Activated naive CD4-positive, alpha-beta T cell treated with Interleukin-2 at 50 U/mL for 16 hours (primary cell): ENCODE measurements at regions not wholly inside any gene's neighbourhood (a gene's known extent, or its start where the extent isn't known, plus 50 kb on each side); places are given as distances from the start of the nearest gene placed in this dataset.
"Not testable (repeated sequence)": the region's sequence is repeated elsewhere in the genome, so short reads cannot be mapped to it uniquely, and the experiment has no call there.

ENCODE experiments used
- DNase-seq: peaks from one replicate; pipeline ENCODE4 v3.0.0-alpha.2; 2020

- not testable (repeated sequence) for DNase-seq
Observed at GRCh38 chr5:100011160-100011559, 524.0 kb upstream of the FAM174A start.

- no peak for DNase-seq
Observed at GRCh38 chr5:100004969-100005368, 530.2 kb upstream of the FAM174A start.

GRCh38 chr5:99998319-99998718 is 536.9 kb upstream of the FAM174A start:
- DNase-seq, result no peak

- DNase-seq, result no peak
Observed at GRCh38 chr5:99995407-99995806, 539.8 kb upstream of the FAM174A start.

- DNase-seq, result no peak
Observed at GRCh38 chr5:99973779-99974178, 561.4 kb upstream of the FAM174A start.

GRCh38 chr5:99955962-99956361 is 579.2 kb upstream of the FAM174A start:
- DNase-seq, result no peak

GRCh38 chr5:99955006-99955405 is 580.2 kb upstream of the FAM174A start:
- DNase-seq, result no peak

GRCh38 chr5:99949969-99950524 is 585.1 kb upstream of the FAM174A start:
- no peak for DNase-seq

- no peak for DNase-seq
Observed at GRCh38 chr5:99949361-99949760, 585.8 kb upstream of the FAM174A start.

- DNase-seq, result no peak
Observed at GRCh38 chr5:99948850-99949249, 586.3 kb upstream of the FAM174A start.

- no peak for DNase-seq
Observed at GRCh38 chr5:99945478-99946442, 589.4 kb upstream of the FAM174A start.

GRCh38 chr5:99940540-99940939 is 594.6 kb upstream of the FAM174A start:
- no peak for DNase-seq

GRCh38 chr5:99936911-99937310 is 598.3 kb upstream of the FAM174A start:
- DNase-seq, result no peak

GRCh38 chr5:99929806-99930135 is 605.4 kb upstream of the FAM174A start:
- no peak for DNase-seq

GRCh38 chr5:99929067-99929805 is 605.9 kb upstream of the FAM174A start:
- DNase-seq, result no peak

GRCh38 chr5:99928490-99928889 is 606.7 kb upstream of the FAM174A start:
- no peak for DNase-seq

GRCh38 chr5:99926463-99926862 is 608.7 kb upstream of the FAM174A start:
- DNase-seq, result no peak

GRCh38 chr5:99922386-99922785 is 612.8 kb upstream of the FAM174A start:
- no peak for DNase-seq

- no peak for DNase-seq
Observed at GRCh38 chr5:99911971-99912370, 623.2 kb upstream of the FAM174A start.

GRCh38 chr5:99906776-99907175 is 628.4 kb upstream of the FAM174A start:
- no peak for DNase-seq

- DNase-seq, result no peak
Observed at GRCh38 chr5:99901972-99902371, 633.2 kb upstream of the FAM174A start.

GRCh38 chr5:99900302-99900852 is 634.8 kb upstream of the FAM174A start:
- no peak for DNase-seq

- DNase-seq, result no peak
Observed at GRCh38 chr5:99879791-99880511, 655.2 kb upstream of the FAM174A start.
